ENCODE measurements at regions not wholly inside any gene's neighbourhood (a gene's known extent, or its start where the extent isn't known, plus 50 kb on each side); places are given as distances from the start of the nearest gene placed in this dataset.

DNA sequence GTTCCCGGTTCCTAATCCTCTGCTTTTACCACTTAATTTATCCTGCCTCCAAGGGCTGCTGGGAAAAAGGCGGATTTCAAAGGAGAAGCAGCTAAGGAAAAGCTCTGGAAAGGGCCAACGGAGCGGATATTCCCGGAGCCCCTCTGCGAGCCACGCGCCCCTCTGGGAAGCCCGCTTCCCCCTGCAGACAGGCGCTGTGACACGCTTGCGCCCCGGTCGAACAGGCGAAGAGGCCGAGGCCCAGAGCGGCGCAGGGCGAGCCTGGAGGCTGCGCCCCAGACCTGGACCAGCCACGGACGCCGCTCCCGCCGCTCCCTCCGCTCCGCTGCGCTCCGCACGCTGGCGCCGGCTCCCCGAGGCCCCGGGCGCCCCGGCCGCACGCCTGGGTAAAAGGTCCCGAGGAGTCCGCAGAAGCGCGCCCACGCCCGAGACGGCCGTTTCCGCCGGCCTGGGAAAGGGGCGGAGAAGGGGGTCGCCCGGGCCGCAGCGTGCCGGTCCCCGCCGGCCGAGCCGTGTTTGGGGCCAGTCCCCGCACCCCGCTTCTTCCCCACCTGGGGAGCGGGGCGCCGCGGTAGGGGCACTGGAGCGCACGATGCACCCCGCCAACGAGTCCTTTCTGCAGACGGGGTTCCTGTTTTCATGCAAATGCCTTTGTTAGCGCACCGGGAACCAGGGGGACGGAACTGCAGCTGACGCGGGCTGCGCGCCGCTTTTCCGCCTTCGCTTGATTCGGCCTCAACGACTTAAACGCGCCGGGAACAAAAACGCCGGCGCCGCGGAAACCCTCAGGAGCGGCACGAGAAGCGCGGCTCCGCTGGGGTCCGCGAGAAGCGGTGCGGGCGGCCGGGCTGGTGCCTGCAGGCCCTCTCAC lies 91.9 kb upstream of the SIRPA start (continued):
- TF ChIP-seq, protein P1, sequence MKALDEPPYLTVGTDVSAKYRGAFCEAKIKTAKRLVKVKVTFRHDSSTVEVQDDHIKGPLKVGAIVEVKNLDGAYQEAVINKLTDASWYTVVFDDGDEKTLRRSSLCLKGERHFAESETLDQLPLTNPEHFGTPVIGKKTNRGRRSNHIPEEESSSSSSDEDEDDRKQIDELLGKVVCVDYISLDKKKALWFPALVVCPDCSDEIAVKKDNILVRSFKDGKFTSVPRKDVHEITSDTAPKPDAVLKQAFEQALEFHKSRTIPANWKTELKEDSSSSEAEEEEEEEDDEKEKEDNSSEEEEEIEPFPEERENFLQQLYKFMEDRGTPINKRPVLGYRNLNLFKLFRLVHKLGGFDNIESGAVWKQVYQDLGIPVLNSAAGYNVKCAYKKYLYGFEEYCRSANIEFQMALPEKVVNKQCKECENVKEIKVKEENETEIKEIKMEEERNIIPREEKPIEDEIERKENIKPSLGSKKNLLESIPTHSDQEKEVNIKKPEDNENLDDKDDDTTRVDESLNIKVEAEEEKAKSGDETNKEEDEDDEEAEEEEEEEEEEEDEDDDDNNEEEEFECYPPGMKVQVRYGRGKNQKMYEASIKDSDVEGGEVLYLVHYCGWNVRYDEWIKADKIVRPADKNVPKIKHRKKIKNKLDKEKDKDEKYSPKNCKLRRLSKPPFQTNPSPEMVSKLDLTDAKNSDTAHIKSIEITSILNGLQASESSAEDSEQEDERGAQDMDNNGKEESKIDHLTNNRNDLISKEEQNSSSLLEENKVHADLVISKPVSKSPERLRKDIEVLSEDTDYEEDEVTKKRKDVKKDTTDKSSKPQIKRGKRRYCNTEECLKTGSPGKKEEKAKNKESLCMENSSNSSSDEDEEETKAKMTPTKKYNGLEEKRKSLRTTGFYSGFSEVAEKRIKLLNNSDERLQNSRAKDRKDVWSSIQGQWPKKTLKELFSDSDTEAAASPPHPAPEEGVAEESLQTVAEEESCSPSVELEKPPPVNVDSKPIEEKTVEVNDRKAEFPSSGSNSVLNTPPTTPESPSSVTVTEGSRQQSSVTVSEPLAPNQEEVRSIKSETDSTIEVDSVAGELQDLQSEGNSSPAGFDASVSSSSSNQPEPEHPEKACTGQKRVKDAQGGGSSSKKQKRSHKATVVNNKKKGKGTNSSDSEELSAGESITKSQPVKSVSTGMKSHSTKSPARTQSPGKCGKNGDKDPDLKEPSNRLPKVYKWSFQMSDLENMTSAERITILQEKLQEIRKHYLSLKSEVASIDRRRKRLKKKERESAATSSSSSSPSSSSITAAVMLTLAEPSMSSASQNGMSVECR (CRISPR knock-in tag; IDR thresholded peaks at IDR 0.05; ENCODE audit: borderline replicate concordance) = peak; percentile 47; the same call in 1 of the 2 replicates
- TF ChIP-seq TCF7 (CRISPR knock-in tag; IDR thresholded peaks at IDR 0.05; ENCODE audit: low read depth) = no peak
- no peak for TF ChIP-seq CREB1 (CRISPR knock-in tag; IDR thresholded peaks at IDR 0.05)
- TF ChIP-seq, protein P2, sequence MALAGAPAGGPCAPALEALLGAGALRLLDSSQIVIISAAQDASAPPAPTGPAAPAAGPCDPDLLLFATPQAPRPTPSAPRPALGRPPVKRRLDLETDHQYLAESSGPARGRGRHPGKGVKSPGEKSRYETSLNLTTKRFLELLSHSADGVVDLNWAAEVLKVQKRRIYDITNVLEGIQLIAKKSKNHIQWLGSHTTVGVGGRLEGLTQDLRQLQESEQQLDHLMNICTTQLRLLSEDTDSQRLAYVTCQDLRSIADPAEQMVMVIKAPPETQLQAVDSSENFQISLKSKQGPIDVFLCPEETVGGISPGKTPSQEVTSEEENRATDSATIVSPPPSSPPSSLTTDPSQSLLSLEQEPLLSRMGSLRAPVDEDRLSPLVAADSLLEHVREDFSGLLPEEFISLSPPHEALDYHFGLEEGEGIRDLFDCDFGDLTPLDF (CRISPR knock-in tag; IDR thresholded peaks at IDR 0.05) = no peak
- 0 out of 2 replicates have a peak, but pooled peaks have one; percentile 46 for TF ChIP-seq KAT7 (CRISPR knock-in tag; IDR thresholded peaks at IDR 0.05; ENCODE audit: borderline replicate concordance)
- no peak for TF ChIP-seq NR3C1 (CRISPR knock-in tag; conservative IDR thresholded peaks at IDR 0.05; ENCODE audit: low read depth)
- no peak for TF ChIP-seq NFYB (CRISPR knock-in tag; conservative IDR thresholded peaks at IDR 0.05; ENCODE audit: low read depth)
- TF ChIP-seq, protein P3, sequence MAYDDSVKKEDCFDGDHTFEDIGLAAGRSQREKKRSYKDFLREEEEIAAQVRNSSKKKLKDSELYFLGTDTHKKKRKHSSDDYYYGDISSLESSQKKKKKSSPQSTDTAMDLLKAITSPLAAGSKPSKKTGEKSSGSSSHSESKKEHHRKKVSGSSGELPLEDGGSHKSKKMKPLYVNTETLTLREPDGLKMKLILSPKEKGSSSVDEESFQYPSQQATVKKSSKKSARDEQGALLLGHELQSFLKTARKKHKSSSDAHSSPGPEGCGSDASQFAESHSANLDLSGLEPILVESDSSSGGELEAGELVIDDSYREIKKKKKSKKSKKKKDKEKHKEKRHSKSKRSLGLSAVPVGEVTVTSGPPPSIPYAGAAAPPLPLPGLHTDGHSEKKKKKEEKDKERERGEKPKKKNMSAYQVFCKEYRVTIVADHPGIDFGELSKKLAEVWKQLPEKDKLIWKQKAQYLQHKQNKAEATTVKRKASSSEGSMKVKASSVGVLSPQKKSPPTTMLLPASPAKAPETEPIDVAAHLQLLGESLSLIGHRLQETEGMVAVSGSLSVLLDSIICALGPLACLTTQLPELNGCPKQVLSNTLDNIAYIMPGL (CRISPR knock-in tag; IDR thresholded peaks at IDR 0.05) = peak; percentile 78; the same call in 1 of the 2 replicates
- peak; percentile 8; the same call in 1 of the 2 replicates for TF ChIP-seq ZNF423 (CRISPR knock-in tag; IDR thresholded peaks at IDR 0.05)

DNA sequence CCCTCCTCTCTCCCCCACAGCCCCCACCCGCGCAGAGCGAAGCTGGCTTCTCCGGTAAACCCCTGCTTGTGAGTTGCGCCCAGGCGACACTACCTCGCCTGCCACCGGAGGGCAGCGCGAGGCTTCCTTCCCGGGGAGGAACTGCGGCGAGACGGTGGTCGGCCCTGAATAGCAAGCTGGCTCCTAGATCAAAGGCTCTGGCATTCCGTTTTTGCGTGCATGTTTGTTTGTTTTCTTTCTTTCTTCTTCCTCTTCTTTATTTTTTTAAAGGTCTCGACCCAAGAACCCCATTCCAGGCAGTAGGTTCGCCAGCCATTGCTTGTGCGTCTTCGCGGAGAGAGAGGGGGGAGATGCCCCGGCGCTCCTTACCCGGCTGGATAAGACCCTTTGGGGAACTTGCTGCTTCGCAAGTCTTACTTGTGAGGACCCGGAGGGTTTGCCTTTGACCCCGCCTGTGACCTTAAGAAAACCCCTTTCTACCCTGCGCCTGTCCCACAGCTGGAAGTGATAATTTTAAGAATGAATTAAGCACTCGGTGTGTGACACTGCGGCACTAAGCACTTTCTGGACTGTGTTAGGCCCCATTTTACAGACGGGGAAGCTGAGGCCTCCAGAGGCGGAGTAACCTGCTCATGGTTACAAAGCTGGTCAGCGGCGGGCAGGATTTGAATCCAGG lies 92.7 kb upstream of the SIRPA start:
- Mint-ChIP-seq H3K36me3 (no peaks in the 10 kb centered on the region), H3K4me1 (peaks cover 41% of the 10 kb centered on the region), H3K4me3 (peak overlapping the region; percentile 84), H3K27ac (no peak overlapping the region; the same call in 1 of the 2 replicates), H3K27me3 (ENCODE audit: low read depth) (peaks cover 29% of the 10 kb centered on the region), H3K9me3 (no peaks in the 10 kb centered on the region)
- peak; percentile 79 for DNase-seq (ENCODE audit: low spot score)
- ATAC-seq = peak; percentile 73
- TF ChIP-seq, protein P4, sequence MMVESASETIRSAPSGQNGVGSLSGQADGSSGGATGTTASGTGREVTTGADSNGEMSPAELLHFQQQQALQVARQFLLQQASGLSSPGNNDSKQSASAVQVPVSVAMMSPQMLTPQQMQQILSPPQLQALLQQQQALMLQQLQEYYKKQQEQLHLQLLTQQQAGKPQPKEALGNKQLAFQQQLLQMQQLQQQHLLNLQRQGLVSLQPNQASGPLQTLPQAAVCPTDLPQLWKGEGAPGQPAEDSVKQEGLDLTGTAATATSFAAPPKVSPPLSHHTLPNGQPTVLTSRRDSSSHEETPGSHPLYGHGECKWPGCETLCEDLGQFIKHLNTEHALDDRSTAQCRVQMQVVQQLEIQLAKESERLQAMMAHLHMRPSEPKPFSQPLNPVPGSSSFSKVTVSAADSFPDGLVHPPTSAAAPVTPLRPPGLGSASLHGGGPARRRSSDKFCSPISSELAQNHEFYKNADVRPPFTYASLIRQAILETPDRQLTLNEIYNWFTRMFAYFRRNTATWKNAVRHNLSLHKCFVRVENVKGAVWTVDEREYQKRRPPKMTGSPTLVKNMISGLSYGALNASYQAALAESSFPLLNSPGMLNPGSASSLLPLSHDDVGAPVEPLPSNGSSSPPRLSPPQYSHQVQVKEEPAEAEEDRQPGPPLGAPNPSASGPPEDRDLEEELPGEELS (CRISPR knock-in tag; IDR thresholded peaks at IDR 0.05) = 0 out of 2 replicates have a peak, but pooled peaks have one; percentile 29
- TF ChIP-seq SP1 (CRISPR knock-in tag; conservative IDR thresholded peaks at IDR 0.05) (0 out of 2 replicates have a peak, but pooled peaks have one; percentile 19), MYBL2 (CRISPR knock-in tag; IDR thresholded peaks at IDR 0.05) (no peak), RELA (CRISPR knock-in tag; IDR thresholded peaks at IDR 0.05; ENCODE audit: borderline replicate concordance) (no peak), GTF2I (CRISPR knock-in tag; conservative IDR thresholded peaks at IDR 0.05) (peak; percentile 91), TEAD1 (CRISPR knock-in tag; IDR thresholded peaks at IDR 0.05) (0 out of 2 replicates have a peak, but pooled peaks have one; percentile 26), ETV6 (CRISPR knock-in tag; IDR thresholded peaks at IDR 0.05) (0 out of 2 replicates have a peak, but pooled peaks have one; percentile 37)
- TF ChIP-seq, protein P3 (CRISPR knock-in tag; IDR thresholded peaks at IDR 0.05) = peak; percentile 60; the same call in 1 of the 2 replicates
- ChIA-PET POLR2A (interaction anchor here (1.0 kb wide), 2 partner anchors 46 to 144 kb away, joined by 3 to 4 read pairs; no protein-coding TSS in a partner anchor), CTCF (interaction anchor here (0.6 to 4.5 kb wide), 45 partner anchors 8 to 405 kb away, joined by 3 to 36 read pairs (median 4); no protein-coding TSS in a partner anchor)

Data from WTC11 (cell line).